ENCODE measurements at regions not wholly inside any gene's neighbourhood (a gene's known extent, or its start where the extent isn't known, plus 50 kb on each side); places are given as distances from the start of the nearest gene placed in this dataset.

- peaks cover 19 to 21% of the 10 kb centered on the region in 2 donors for H3K4me1 Mint-ChIP-seq
- peaks cover 11 to 15% of the 10 kb centered on the region in 2 donors for H3K27me3 Mint-ChIP-seq (ENCODE audit: low read depth in 2 of 2)
- Histone ChIP-seq H3K36me3 (ENCODE audit: control insufficient read depth, insufficient read depth, low read length) (no peaks in the 10 kb centered on the region), H3K27me3 (ENCODE audit: control insufficient read depth, insufficient read depth, low read length) (no peaks in the 10 kb centered on the region), H3K27ac (ENCODE audit: low read length) (no peak overlapping the region), H3K9me3 (ENCODE audit: control insufficient read depth, insufficient read depth, low read length) (no peaks in the 10 kb centered on the region), H3K4me3 (ENCODE audit: low read length) (peak overlapping the region; percentile 65), H3K4me1 (ENCODE audit: control insufficient read depth, insufficient read depth, low read length) (peaks cover 13% of the 10 kb centered on the region)
- H3K36me3 Mint-ChIP-seq, result no peaks in the 10 kb centered on the region
- H3K27ac Mint-ChIP-seq, result peak overlapping the region; percentile 51 to 81
- 2% methylated on average over 34 of the region's 35 CpGs for WGBS (ENCODE audit: insufficient coverage)
- peak; percentile 77 for TF ChIP-seq CTCF (IDR thresholded peaks at IDR 0.05)
- peak; percentile 91 to 96 (median 93) for ATAC-seq
- intact Hi-C loops (cut with micrococcal nuclease), result loop anchor here (10.0 kb wide), 1 partner anchor 462 kb away; no protein-coding TSS in a partner anchor
- H3K9me3 Mint-ChIP-seq, result no peaks in the 10 kb centered on the region
- peak; percentile 76 to 90 for DNase-seq
- H3K4me3 Mint-ChIP-seq, result peak overlapping the region; percentile 92
Observed at GRCh38 chr20:1776681-1777475, 118.3 kb upstream of the SIRPA start.

- Mint-ChIP-seq H3K27ac (no peak overlapping the region), H3K27me3 (ENCODE audit: low read depth in 2 of 2) (peaks cover 5 to 6% of the 10 kb centered on the region in 2 donors), H3K4me3 (peak overlapping the region; percentile 92), H3K4me1 (peaks cover 19 to 21% of the 10 kb centered on the region in 2 donors), H3K36me3 (no peaks in the 10 kb centered on the region), H3K9me3 (no peaks in the 10 kb centered on the region)
- no CpG with 5 or more reads among the region's 2 CpGs for WGBS (ENCODE audit: insufficient coverage)
- no peak for TF ChIP-seq CTCF (IDR thresholded peaks at IDR 0.05)
- H3K4me3 ChIP-seq (ENCODE audit: low read length), result no peak overlapping the region
- no peaks in the 10 kb centered on the region for H3K27me3 ChIP-seq (ENCODE audit: control insufficient read depth, insufficient read depth, low read length)
- H3K27ac ChIP-seq (ENCODE audit: low read length), result no peak overlapping the region
- peaks cover 13% of the 10 kb centered on the region for H3K4me1 ChIP-seq (ENCODE audit: control insufficient read depth, insufficient read depth, low read length)
- no peaks in the 10 kb centered on the region for H3K9me3 ChIP-seq (ENCODE audit: control insufficient read depth, insufficient read depth, low read length)
- intact Hi-C loops (cut with micrococcal nuclease), result loop anchor here (10.0 kb wide), 1 partner anchor 460 kb away; no protein-coding TSS in a partner anchor
- no peaks in the 10 kb centered on the region for H3K36me3 ChIP-seq (ENCODE audit: control insufficient read depth, insufficient read depth, low read length)
- no peak for ATAC-seq
- no peak for DNase-seq
Observed at GRCh38 chr20:1775117-1775516, 117.5 kb upstream of the SIRPG start.

GRCh38 chr20:1774479-1774878, 116.9 kb upstream of the SIRPG start:
- no peak for TF ChIP-seq CTCF (IDR thresholded peaks at IDR 0.05)
- DNase-seq, result no peak

More at GRCh38 chr20:1774479-1774878, 116.9 kb upstream of the SIRPG start:
- Mint-ChIP-seq H3K9me3 (no peaks in the 10 kb centered on the region), H3K27me3 (ENCODE audit: low read depth in 2 of 2) (peaks cover 0 to 3% of the 10 kb centered on the region in 2 donors), H3K4me1 (peaks cover 19 to 21% of the 10 kb centered on the region in 2 donors), H3K27ac (no peak overlapping the region), H3K4me3 (no peak overlapping the region), H3K36me3 (no peaks in the 10 kb centered on the region)
- Histone ChIP-seq H3K27me3 (ENCODE audit: control insufficient read depth, insufficient read depth, low read length) (no peaks in the 10 kb centered on the region), H3K4me1 (ENCODE audit: control insufficient read depth, insufficient read depth, low read length) (peaks cover 13% of the 10 kb centered on the region), H3K36me3 (ENCODE audit: control insufficient read depth, insufficient read depth, low read length) (no peaks in the 10 kb centered on the region), H3K27ac (ENCODE audit: low read length) (no peak overlapping the region), H3K9me3 (ENCODE audit: control insufficient read depth, insufficient read depth, low read length) (no peaks in the 10 kb centered on the region), H3K4me3 (ENCODE audit: low read length) (no peak overlapping the region)
- WGBS (ENCODE audit: insufficient coverage), result 100% methylated on average over 6 of the region's 6 CpGs
- intact Hi-C loops (cut with micrococcal nuclease), result loop anchor here (10.0 kb wide), 1 partner anchor 460 kb away; no protein-coding TSS in a partner anchor
- ATAC-seq, result no peak

All from natural killer cell (primary cell).